Ishikawa (cell line): ENCODE measurements at regions not wholly inside any gene's neighbourhood (a gene's known extent, or its start where the extent isn't known, plus 50 kb on each side); places are given as distances from the start of the nearest gene placed in this dataset.

Experiments
- CEBPB ChIP-seq: IDR thresholded peaks from 2 replicates; pipeline ENCODE4 v1.6.1; 2012
- CREB1 ChIP-seq: IDR thresholded peaks from 2 replicates; pipeline ENCODE4 v1.6.1; 2012; ENCODE audit warnings: low read depth
- EGR1 ChIP-seq: IDR thresholded peaks from 2 replicates; pipeline ENCODE4 v1.6.1; 2012
- EP300 ChIP-seq: IDR thresholded peaks from 2 replicates; pipeline ENCODE4 v1.6.1; 2012; ENCODE audit warnings: borderline replicate concordance
- FOXM1 ChIP-seq: IDR thresholded peaks from 2 replicates; pipeline ENCODE4 v1.6.1; 2012; ENCODE audit warnings: low read depth, borderline replicate concordance
- MAX ChIP-seq: IDR thresholded peaks from 2 replicates; pipeline ENCODE4 v1.6.1; 2012
- NFIC ChIP-seq: IDR thresholded peaks from 2 replicates; pipeline ENCODE4 v1.6.1; 2012
- RAD21 ChIP-seq: IDR thresholded peaks from 2 replicates; pipeline ENCODE4 v1.6.1; 2012; ENCODE audit warnings: low read depth
- REST ChIP-seq: IDR thresholded peaks from 2 replicates; pipeline ENCODE4 v1.6.1; 2012; ENCODE audit warnings: low read depth, mild to moderate bottlenecking
- TAF1 ChIP-seq: IDR thresholded peaks from 2 replicates; pipeline ENCODE4 v1.6.1; 2012; ENCODE audit warnings: low read depth, mild to moderate bottlenecking
- TCF12 ChIP-seq: IDR thresholded peaks from 2 replicates; pipeline ENCODE4 v1.6.1; 2012; ENCODE audit warnings: low read depth
- TEAD4 ChIP-seq: IDR thresholded peaks from 2 replicates; pipeline ENCODE4 v1.6.1; 2012
- USF1 ChIP-seq: IDR thresholded peaks from 2 replicates; pipeline ENCODE4 v1.6.1; 2012
- YY1 ChIP-seq: IDR thresholded peaks from 2 replicates; pipeline ENCODE4 v1.6.1; 2012; ENCODE audit warnings: low read depth
- ZBTB7A ChIP-seq: IDR thresholded peaks from 2 replicates; pipeline ENCODE4 v1.6.1; 2012; ENCODE audit warnings: low read depth

- TF ChIP-seq TAF1 (no peak), REST (no peak), TCF12 (no peak), CREB1 (no peak), CEBPB (no peak)
Observed at GRCh38 chr5:124445070-124445619, 301.3 kb downstream of the ZNF608 start.

- no peak for TF ChIP-seq ZBTB7A
- no peak for TF ChIP-seq RAD21
- no peak for TF ChIP-seq REST
Observed at GRCh38 chr5:124444147-124444775, 302.2 kb downstream of the ZNF608 start.

GRCh38 chr5:124440471-124440870, 306.0 kb downstream of the ZNF608 start:
- no peak for TF ChIP-seq EGR1
- no peak for TF ChIP-seq FOXM1
- TF ChIP-seq ZBTB7A: no peak
- TF ChIP-seq NFIC: no peak
- TF ChIP-seq YY1: no peak
- no peak for TF ChIP-seq USF1
- no peak for TF ChIP-seq EP300
- TF ChIP-seq TCF12: no peak
- TF ChIP-seq MAX: no peak
- no peak for TF ChIP-seq TEAD4

- TF ChIP-seq TEAD4 (no peak), YY1 (no peak), USF1 (no peak), REST (no peak), TAF1 (no peak), TCF12 (no peak), CREB1 (no peak), NFIC (no peak), EP300 (no peak)
Observed at GRCh38 chr5:124439609-124440008, 306.8 kb downstream of the ZNF608 start.

- TF ChIP-seq YY1: no peak
Observed at GRCh38 chr5:124438903-124439281, 307.5 kb downstream of the ZNF608 start.
